GM23338 (cell line): ENCODE measurements at regions not wholly inside any gene's neighbourhood (a gene's known extent, or its start where the extent isn't known, plus 50 kb on each side); places are given as distances from the start of the nearest gene placed in this dataset.

ENCODE experiments used
- ATAC-seq: fragments of 200-7000 bp; cut with Tn5 transposase; 3 replicates; pipeline ENCODE4 v1.9.1; 2020
- DNase-seq: peaks from one replicate; pipeline ENCODE4 v3.0.0-alpha.2; 2015; ENCODE audit warnings: low spot score
- H2AFZ ChIP-seq: fragments of 200-600 bp; sonication (generic); 2 replicates; pipeline ENCODE4 v1.8.0; 2016; ENCODE audit warnings: antibody characterized with exemption, mild to moderate bottlenecking, moderate library complexity
- H3F3A ChIP-seq: fragments of 200-600 bp; sonication (generic); replicated peaks from 2 replicates; pipeline ENCODE4 v1.8.0; 2017; ENCODE audit warnings: antibody characterized with exemption, mixed run types, low read depth
- H3K27ac ChIP-seq: fragments of 200-600 bp; sonication (generic); 2 replicates; pipeline ENCODE4 v1.6.1; 2016; ENCODE audit warnings: low read depth
- H3K27me3 ChIP-seq: fragments of 200-600 bp; sonication (generic); 2 replicates; pipeline ENCODE4 v1.8.0; 2016; ENCODE audit warnings: mild to moderate bottlenecking, mixed run types, moderate library complexity; ENCODE audit not compliant: insufficient read depth
- H3K36me3 ChIP-seq: fragments of 200-600 bp; sonication (generic); 2 replicates; pipeline ENCODE4 v1.8.0; 2016; ENCODE audit warnings: mild to moderate bottlenecking; ENCODE audit not compliant: insufficient read depth
- H3K4me1 ChIP-seq: fragments of 200-600 bp; sonication (generic); 2 replicates; pipeline ENCODE4 v1.8.0; 2016; ENCODE audit warnings: mild to moderate bottlenecking, moderate library complexity; ENCODE audit not compliant: insufficient read depth
- H3K4me2 ChIP-seq: fragments of 200-600 bp; sonication (generic); 2 replicates; pipeline ENCODE4 v1.7.1; 2017; ENCODE audit warnings: mixed run types
- H3K4me3 ChIP-seq: fragments of 200-600 bp; sonication (generic); 2 replicates; pipeline ENCODE4 v1.6.1; 2016; ENCODE audit warnings: mixed run types
- H3K79me2 ChIP-seq: fragments of 200-600 bp; sonication (generic); replicated peaks from 2 replicates; pipeline ENCODE4 v1.8.0; 2017; ENCODE audit warnings: mild to moderate bottlenecking; ENCODE audit not compliant: insufficient read depth
- H3K9me2 ChIP-seq: fragments of 200-600 bp; sonication (generic); 2 replicates; pipeline ENCODE4 v1.8.0; 2017; ENCODE audit not compliant: insufficient read depth
- H4K20me1 ChIP-seq: fragments of 200-600 bp; sonication (generic); replicated peaks from 2 replicates; pipeline ENCODE4 v1.8.0; 2017; ENCODE audit warnings: mild to moderate bottlenecking; ENCODE audit not compliant: insufficient read depth
- H3K27ac Mint-ChIP-seq: 2 replicates; pipeline ENCODE4 v1.8.0; 2020; ENCODE audit warnings: inconsistent platforms, mild to moderate bottlenecking, moderate library complexity, mixed read lengths
- H3K27me3 Mint-ChIP-seq: 3 replicates; pipeline ENCODE4 v1.8.0; 2022; ENCODE audit warnings: low read depth, mild to moderate bottlenecking, moderate library complexity, mixed read lengths, inconsistent platforms; ENCODE audit not compliant: insufficient read depth, poor library complexity
- H3K36me3 Mint-ChIP-seq: 3 replicates; pipeline ENCODE4 v1.8.0; 2021; ENCODE audit warnings: low read depth, mild to moderate bottlenecking, inconsistent platforms, moderate library complexity, mixed read lengths
- H3K4me1 Mint-ChIP-seq: 3 replicates; pipeline ENCODE4 v1.8.0; 2020; ENCODE audit warnings: mild to moderate bottlenecking, inconsistent platforms, mixed read lengths
- H3K4me3 Mint-ChIP-seq: 3 replicates; pipeline ENCODE4 v1.8.0; 2021; ENCODE audit warnings: moderate library complexity, mild to moderate bottlenecking, inconsistent platforms, mixed read lengths
- H3K9me3 Mint-ChIP-seq: 3 replicates; pipeline ENCODE4 v1.8.0; 2020; ENCODE audit warnings: moderate library complexity, mild to moderate bottlenecking, inconsistent platforms, mixed read lengths
- CREB1 ChIP-seq: fragments of 250-450 bp; sonication (Bioruptor Pico); IDR thresholded peaks from 2 replicates; pipeline ENCODE4 v1.5.0; 2020; ENCODE audit warnings: low read depth, mild to moderate bottlenecking, moderate library complexity
- CTCF ChIP-seq, 2 experiments: fragments of 200-600 bp in 1 of 2; sonication (generic) in 1 of 2; conservative IDR thresholded peaks; 2 replicates each; pipeline versions ENCODE4 v1.5.1 to v1.6.1; 2016 to 2017; ENCODE audit warnings: antibody characterized with exemption in 2 of 2, low read depth in 2 of 2, mild to moderate bottlenecking in 2 of 2, moderate library complexity in 1 of 2
- EZH2 ChIP-seq: fragments of 200-600 bp; sonication (generic); IDR thresholded peaks from one replicate; pipeline ENCODE4 v1.8.0; 2017; ENCODE audit warnings: antibody characterized with exemption, mild to moderate bottlenecking, low read depth; ENCODE audit not compliant: unreplicated experiment
- EZH2phosphoT487 ChIP-seq: fragments of 200-600 bp; sonication (generic); IDR thresholded peaks from one replicate; pipeline ENCODE4 v1.8.1; 2018; ENCODE audit warnings: antibody characterized with exemption; ENCODE audit not compliant: unreplicated experiment
- NANOG ChIP-seq: IDR thresholded peaks from 2 replicates; pipeline ENCODE4 v1.6.1; 2016; ENCODE audit warnings: antibody characterized with exemption, borderline replicate concordance
- REST ChIP-seq: IDR thresholded peaks from one replicate; pipeline ENCODE4 v1.6.1; 2018; ENCODE audit warnings: antibody characterized with exemption; ENCODE audit not compliant: unreplicated experiment
- ZNF331 ChIP-seq: fragments of 250-450 bp; sonication (Bioruptor Pico); IDR thresholded peaks from 2 replicates; pipeline ENCODE4 v1.5.0; 2020; ENCODE audit warnings: low read depth, mild to moderate bottlenecking, moderate library complexity
- TF ChIP-seq, protein P1 (sequence below): IDR thresholded peaks from 2 replicates; pipeline ENCODE4 v1.6.1; 2016; ENCODE audit warnings: antibody characterized with exemption

GRCh38 chr20:12894089-12894488, 114.7 kb upstream of the SPTLC3 start (continued):
- TF ChIP-seq CTCF (conservative IDR thresholded peaks at IDR 0.05; ENCODE audit: low read depth in 2 of 2) (no peak), EZH2phosphoT487 (no peak)

- Mint-ChIP-seq H3K9me3 (peaks cover 2% of the 10 kb centered on the region; the same call in 1 of the 3 replicates), H3K27ac (no peak overlapping the region), H3K4me3 (no peak overlapping the region), H3K27me3 (no peaks in the 10 kb centered on the region), H3K4me1 (peaks cover 15% of the 10 kb centered on the region), H3K36me3 (no peaks in the 10 kb centered on the region)
- Histone ChIP-seq H3K9me2 (peaks cover 14% of the 10 kb centered on the region), H3K4me2 (no peak overlapping the region), H4K20me1 (no peaks in the 10 kb centered on the region), H3F3A (no peaks in the 10 kb centered on the region), H3K27me3 (no peaks in the 10 kb centered on the region), H3K79me2 (no peaks in the 10 kb centered on the region), H3K27ac (no peak overlapping the region), H3K4me3 (no peak overlapping the region), H2AFZ (no peak overlapping the region), H3K4me1 (0 out of 2 replicates have a peak, but pooled peaks cover 11% of the 10 kb centered on the region), H3K36me3 (no peaks in the 10 kb centered on the region)
- TF ChIP-seq NANOG (no peak), CREB1 (no peak), EZH2 (no peak)
- no peak for ATAC-seq
- DNase-seq: no peak
Measured at GRCh38 chr20:12896180-12896579, 112.6 kb upstream of the SPTLC3 start.

- Histone ChIP-seq H3K4me3 (no peak overlapping the region), H3K4me2 (no peak overlapping the region), H3F3A (no peaks in the 10 kb centered on the region), H2AFZ (no peak overlapping the region), H3K27me3 (no peaks in the 10 kb centered on the region), H3K4me1 (no peaks in the 10 kb centered on the region), H3K27ac (no peak overlapping the region), H3K36me3 (no peaks in the 10 kb centered on the region), H4K20me1 (no peaks in the 10 kb centered on the region), H3K79me2 (no peaks in the 10 kb centered on the region), H3K9me2 (no peaks in the 10 kb centered on the region)
- Mint-ChIP-seq H3K4me3 (no peak overlapping the region), H3K27ac (no peak overlapping the region), H3K9me3 (no peaks in the 10 kb centered on the region), H3K27me3 (no peaks in the 10 kb centered on the region), H3K4me1 (no peaks in the 10 kb centered on the region), H3K36me3 (no peaks in the 10 kb centered on the region)
- no peak for DNase-seq
- ATAC-seq: no peak
- no peak for TF ChIP-seq CREB1
- TF ChIP-seq CTCF (conservative IDR thresholded peaks at IDR 0.05; ENCODE audit: low read depth in 2 of 2): no peak
- TF ChIP-seq REST: no peak
- no peak for TF ChIP-seq ZNF331
- TF ChIP-seq, protein P1, sequence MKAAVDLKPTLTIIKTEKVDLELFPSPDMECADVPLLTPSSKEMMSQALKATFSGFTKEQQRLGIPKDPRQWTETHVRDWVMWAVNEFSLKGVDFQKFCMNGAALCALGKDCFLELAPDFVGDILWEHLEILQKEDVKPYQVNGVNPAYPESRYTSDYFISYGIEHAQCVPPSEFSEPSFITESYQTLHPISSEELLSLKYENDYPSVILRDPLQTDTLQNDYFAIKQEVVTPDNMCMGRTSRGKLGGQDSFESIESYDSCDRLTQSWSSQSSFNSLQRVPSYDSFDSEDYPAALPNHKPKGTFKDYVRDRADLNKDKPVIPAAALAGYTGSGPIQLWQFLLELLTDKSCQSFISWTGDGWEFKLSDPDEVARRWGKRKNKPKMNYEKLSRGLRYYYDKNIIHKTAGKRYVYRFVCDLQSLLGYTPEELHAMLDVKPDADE: no peak
- TF ChIP-seq EZH2phosphoT487: no peak
Measured at GRCh38 chr20:12902992-12903391, 105.8 kb upstream of the SPTLC3 start.
